ENCODE measurements at regions not wholly inside any gene's neighbourhood (a gene's known extent, or its start where the extent isn't known, plus 50 kb on each side); places are given as distances from the start of the nearest gene placed in this dataset.
"Not testable (repeated sequence)": the region's sequence is repeated elsewhere in the genome, so short reads cannot be mapped to it uniquely, and the experiment has no call there.

GRCh38 chr3:145248928-145249327 is 912.1 kb downstream of the PLOD2 start:
- Histone ChIP-seq H3K36me3 (ENCODE audit: insufficient read depth, low read length) (no peaks in the 10 kb centered on the region), H3K9ac (ENCODE audit: low read length) (no peak overlapping the region), H3K27ac (ENCODE audit: low read length) (no peak overlapping the region), H3K79me2 (ENCODE audit: low read length) (no peaks in the 10 kb centered on the region), H3K9me3 (ENCODE audit: low read length) (peaks cover 16% of the 10 kb centered on the region), H3K9me2 (replicated peaks; ENCODE audit: insufficient read depth, low read length) (no peaks in the 10 kb centered on the region), H3K4me2 (ENCODE audit: low read depth, low read length, poor library complexity, severe bottlenecking) (no peak overlapping the region), H3K4me1 (ENCODE audit: low read length) (no peaks in the 10 kb centered on the region), H4K20me1 (ENCODE audit: insufficient read depth, low read depth, low read length) (no peaks in the 10 kb centered on the region), H2AFZ (ENCODE audit: low read length) (no peak overlapping the region), H3K27me3 (ENCODE audit: low read length) (no peaks in the 10 kb centered on the region), H3K4me3 (ENCODE audit: low read length) (no peak overlapping the region)
- no peak for DNase-seq

DNA sequence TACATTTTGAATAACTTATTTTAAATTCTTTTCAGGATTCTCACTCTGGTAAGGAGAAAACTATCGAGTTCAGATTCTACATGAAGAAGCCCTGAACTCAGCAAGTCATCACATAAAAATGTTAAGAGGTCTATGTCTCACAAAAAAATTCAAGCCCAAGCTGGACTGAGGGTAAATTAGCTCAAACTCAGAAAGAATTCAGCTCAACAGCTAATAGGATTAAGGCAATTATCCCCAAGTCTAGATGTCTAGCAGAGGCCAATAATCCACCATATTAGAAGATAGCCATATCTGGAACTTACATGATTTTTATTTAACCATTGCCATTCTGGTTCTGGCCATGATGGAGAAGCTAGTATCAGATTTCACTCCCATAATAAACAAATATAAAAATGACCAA is 909.7 kb downstream of the PLOD2 start:
- Histone ChIP-seq H3K4me2 (ENCODE audit: low read depth, low read length, poor library complexity, severe bottlenecking) (no peak overlapping the region), H3K9me2 (replicated peaks; ENCODE audit: insufficient read depth, low read length) (no peaks in the 10 kb centered on the region)

DNA sequence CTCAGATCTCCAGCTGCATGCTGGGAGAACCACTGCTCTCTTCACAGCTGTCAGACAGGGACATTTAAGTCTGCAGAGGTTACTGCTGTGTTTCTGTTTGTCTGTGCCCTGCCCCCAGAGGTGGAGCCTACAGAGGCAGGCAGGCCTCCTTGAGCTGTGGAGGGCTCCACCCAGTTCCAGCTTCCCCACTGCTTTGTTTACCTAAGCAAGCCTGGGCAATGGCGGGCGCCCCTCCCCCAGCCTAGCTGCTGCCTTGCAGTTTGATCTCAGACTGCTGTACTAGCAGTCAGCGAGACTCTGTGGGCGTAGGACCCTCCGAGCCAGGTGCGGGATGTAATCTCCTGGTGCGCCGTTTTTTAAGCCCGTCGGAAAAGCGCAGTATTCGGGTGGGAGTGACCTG is 903.0 kb downstream of the PLOD2 start:
- not testable (repeated sequence) for DNase-seq; H3K79me2 ChIP-seq (ENCODE audit: low read length); H3K4me2 ChIP-seq (ENCODE audit: low read depth, low read length, poor library complexity, severe bottlenecking); H3K36me3 ChIP-seq (ENCODE audit: insufficient read depth, low read length); H3K9me2 ChIP-seq (replicated peaks; ENCODE audit: insufficient read depth, low read length); H3K27me3 ChIP-seq (ENCODE audit: low read length); H3K9ac ChIP-seq (ENCODE audit: low read length); H3K4me3 ChIP-seq (ENCODE audit: low read length); H3K4me1 ChIP-seq (ENCODE audit: low read length); H4K20me1 ChIP-seq (ENCODE audit: insufficient read depth, low read depth, low read length); H2AFZ ChIP-seq (ENCODE audit: low read length); H3K27ac ChIP-seq (ENCODE audit: low read length); H3K9me3 ChIP-seq (ENCODE audit: low read length)

More for the DNA sequence above, 909.7 kb downstream of the PLOD2 start:
- Histone ChIP-seq H3K4me1 (ENCODE audit: low read length) (no peaks in the 10 kb centered on the region), H3K27ac (ENCODE audit: low read length) (no peak overlapping the region), H3K79me2 (ENCODE audit: low read length) (no peaks in the 10 kb centered on the region), H2AFZ (ENCODE audit: low read length) (no peak overlapping the region), H4K20me1 (ENCODE audit: insufficient read depth, low read depth, low read length) (no peaks in the 10 kb centered on the region), H3K4me3 (ENCODE audit: low read length) (no peak overlapping the region), H3K27me3 (ENCODE audit: low read length) (no peaks in the 10 kb centered on the region), H3K9me3 (ENCODE audit: low read length) (peaks cover 6% of the 10 kb centered on the region), H3K9ac (ENCODE audit: low read length) (no peak overlapping the region), H3K36me3 (ENCODE audit: insufficient read depth, low read length) (no peaks in the 10 kb centered on the region)
- no peak for DNase-seq

DNA sequence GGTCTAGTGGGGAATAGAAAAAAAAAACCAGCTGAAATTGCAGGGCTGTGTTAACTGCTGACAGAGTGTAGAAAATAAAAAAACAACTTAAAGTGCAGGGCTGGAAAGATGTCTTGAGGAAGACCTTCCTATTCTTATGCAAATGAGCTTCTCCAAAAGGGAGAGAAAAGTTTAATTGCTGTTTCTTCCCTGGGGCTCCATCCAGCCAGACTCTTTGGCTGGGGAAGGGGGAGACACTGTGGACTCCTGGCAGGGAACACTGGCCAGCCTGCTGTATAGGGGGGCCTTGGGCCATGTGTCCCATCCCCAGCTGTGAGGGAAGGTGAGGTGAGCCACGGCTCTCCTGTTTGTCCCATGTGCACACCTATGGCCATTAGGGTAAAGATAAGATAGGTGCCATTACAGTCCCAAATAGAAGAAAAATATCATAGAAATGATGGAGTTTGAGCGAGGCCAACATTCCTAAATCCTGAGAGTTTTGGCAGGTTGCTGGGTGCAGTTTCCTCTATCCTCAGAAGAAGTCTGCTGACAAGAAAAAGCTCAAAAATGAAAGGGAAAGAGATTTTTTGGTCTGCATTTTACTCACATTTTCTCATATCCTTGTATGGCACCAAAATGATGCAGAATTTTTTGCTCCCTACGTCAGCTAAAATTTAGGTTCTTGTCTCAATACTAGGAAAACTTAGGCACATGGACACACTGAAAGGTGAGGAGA is 901.7 kb downstream of the PLOD2 start:
- H3K79me2 ChIP-seq (ENCODE audit: low read length), result no peaks in the 10 kb centered on the region
- H3K4me2 ChIP-seq (ENCODE audit: low read depth, low read length, poor library complexity, severe bottlenecking), result no peak overlapping the region
- no peak overlapping the region for H3K4me3 ChIP-seq (ENCODE audit: low read length)
- no peaks in the 10 kb centered on the region for H3K27me3 ChIP-seq (ENCODE audit: low read length)
- H3K4me1 ChIP-seq (ENCODE audit: low read length), result no peaks in the 10 kb centered on the region
- H2AFZ ChIP-seq (ENCODE audit: low read length), result no peak overlapping the region
- H3K27ac ChIP-seq (ENCODE audit: low read length), result no peak overlapping the region
- peaks cover 8% of the 10 kb centered on the region for H3K9me3 ChIP-seq (ENCODE audit: low read length)
- H4K20me1 ChIP-seq (ENCODE audit: insufficient read depth, low read depth, low read length), result no peaks in the 10 kb centered on the region
- DNase-seq, result no peak
- H3K9me2 ChIP-seq (replicated peaks; ENCODE audit: insufficient read depth, low read length), result no peaks in the 10 kb centered on the region
- H3K36me3 ChIP-seq (ENCODE audit: insufficient read depth, low read length), result no peaks in the 10 kb centered on the region
- no peak overlapping the region for H3K9ac ChIP-seq (ENCODE audit: low read length)

DNA sequence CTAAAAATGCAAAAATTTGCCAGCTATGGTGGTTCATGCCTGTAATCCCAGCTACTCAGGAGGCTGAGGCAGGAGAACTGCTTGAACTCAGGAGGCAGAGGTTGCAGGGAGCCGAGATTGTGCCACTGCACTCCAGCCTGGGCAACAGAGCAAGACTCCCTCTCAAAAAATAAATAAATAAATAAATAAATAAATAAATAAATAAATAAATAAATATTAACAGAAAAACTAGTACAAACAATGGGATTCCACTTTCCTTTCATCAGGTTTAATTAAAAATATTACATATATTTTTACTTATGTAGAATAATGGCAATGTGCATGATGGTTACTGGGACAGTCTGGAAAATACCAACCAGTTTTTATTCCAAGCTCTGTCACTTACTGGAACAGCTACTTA is 897.5 kb downstream of the PLOD2 start:
- not testable (repeated sequence) for H2AFZ ChIP-seq (ENCODE audit: low read length); H3K36me3 ChIP-seq (ENCODE audit: insufficient read depth, low read length); H3K4me1 ChIP-seq (ENCODE audit: low read length); H3K4me2 ChIP-seq (ENCODE audit: low read depth, low read length, poor library complexity, severe bottlenecking); H3K27me3 ChIP-seq (ENCODE audit: low read length); H3K9ac ChIP-seq (ENCODE audit: low read length); H3K4me3 ChIP-seq (ENCODE audit: low read length); H3K27ac ChIP-seq (ENCODE audit: low read length); H3K9me2 ChIP-seq (replicated peaks; ENCODE audit: insufficient read depth, low read length); DNase-seq; H3K79me2 ChIP-seq (ENCODE audit: low read length); H4K20me1 ChIP-seq (ENCODE audit: insufficient read depth, low read depth, low read length)
- H3K9me3 ChIP-seq (ENCODE audit: low read length), result peaks cover 13% of the 10 kb centered on the region

- H4K20me1 ChIP-seq (ENCODE audit: insufficient read depth, low read depth, low read length), result no peaks in the 10 kb centered on the region
- no peak overlapping the region for H3K4me3 ChIP-seq (ENCODE audit: low read length)
- no peaks in the 10 kb centered on the region for H3K4me1 ChIP-seq (ENCODE audit: low read length)
- H3K4me2 ChIP-seq (ENCODE audit: low read depth, low read length, poor library complexity, severe bottlenecking), result no peak overlapping the region
- H3K9ac ChIP-seq (ENCODE audit: low read length), result no peak overlapping the region
- H3K27ac ChIP-seq (ENCODE audit: low read length), result no peak overlapping the region
- DNase-seq, result no peak
- H3K27me3 ChIP-seq (ENCODE audit: low read length), result no peaks in the 10 kb centered on the region
- H3K36me3 ChIP-seq (ENCODE audit: insufficient read depth, low read length), result no peaks in the 10 kb centered on the region
- H3K9me3 ChIP-seq (ENCODE audit: low read length), result peaks cover 9% of the 10 kb centered on the region
- H3K79me2 ChIP-seq (ENCODE audit: low read length), result no peaks in the 10 kb centered on the region
- H3K9me2 ChIP-seq (replicated peaks; ENCODE audit: insufficient read depth, low read length), result no peaks in the 10 kb centered on the region
- no peak overlapping the region for H2AFZ ChIP-seq (ENCODE audit: low read length)
Observed at GRCh38 chr3:145266368-145266767, 894.6 kb downstream of the PLOD2 start.

DNA sequence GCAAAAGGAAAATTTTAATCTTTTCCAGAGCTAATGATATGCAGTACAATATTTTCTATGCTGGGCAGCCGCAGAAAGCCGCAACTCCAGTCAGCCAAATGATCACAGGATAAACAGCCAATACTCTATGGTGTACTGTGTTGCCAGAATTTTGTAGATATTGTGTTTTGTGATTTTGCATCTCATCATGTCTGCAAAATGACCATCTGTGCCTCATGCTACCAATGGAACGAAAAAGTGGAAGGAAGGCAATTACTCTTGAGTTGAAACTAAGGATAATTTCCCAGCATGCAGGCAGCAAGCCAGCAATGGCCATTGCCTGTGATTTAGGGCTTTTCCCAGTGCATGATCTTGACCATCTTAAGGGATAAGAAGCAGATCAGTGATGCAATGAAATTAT is 891.9 kb downstream of the PLOD2 start:
- H3K27ac ChIP-seq (ENCODE audit: low read length), result no peak overlapping the region
- H4K20me1 ChIP-seq (ENCODE audit: insufficient read depth, low read depth, low read length), result no peaks in the 10 kb centered on the region
- DNase-seq, result no peak
- H2AFZ ChIP-seq (ENCODE audit: low read length), result no peak overlapping the region
- no peaks in the 10 kb centered on the region for H3K79me2 ChIP-seq (ENCODE audit: low read length)
- no peak overlapping the region for H3K4me2 ChIP-seq (ENCODE audit: low read depth, low read length, poor library complexity, severe bottlenecking)
- no peaks in the 10 kb centered on the region for H3K36me3 ChIP-seq (ENCODE audit: insufficient read depth, low read length)
- H3K9me3 ChIP-seq (ENCODE audit: low read length), result peaks cover 8% of the 10 kb centered on the region
- H3K9me2 ChIP-seq (replicated peaks; ENCODE audit: insufficient read depth, low read length), result no peaks in the 10 kb centered on the region
- H3K27me3 ChIP-seq (ENCODE audit: low read length), result no peaks in the 10 kb centered on the region
- H3K4me1 ChIP-seq (ENCODE audit: low read length), result no peaks in the 10 kb centered on the region
- H3K9ac ChIP-seq (ENCODE audit: low read length), result no peak overlapping the region
- H3K4me3 ChIP-seq (ENCODE audit: low read length), result no peak overlapping the region

DNA sequence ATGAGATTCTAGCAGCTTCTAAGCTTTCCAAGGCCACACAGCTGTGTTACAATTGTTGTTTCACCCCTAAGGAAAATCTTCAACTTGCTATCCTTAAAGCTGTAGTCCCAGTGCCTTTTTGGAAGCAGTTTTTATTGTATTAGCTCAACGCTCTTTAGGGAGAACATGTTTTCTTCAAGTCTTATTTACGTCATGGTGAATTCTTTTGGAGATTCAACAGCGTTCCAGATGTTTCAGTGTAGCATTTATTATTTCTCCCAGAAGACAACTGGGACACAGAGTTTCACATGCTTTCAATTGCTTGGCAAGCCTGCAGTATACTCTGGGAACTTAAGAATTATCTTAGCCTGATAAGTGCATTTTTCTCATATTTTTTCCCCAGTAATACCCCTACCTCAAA is 888.3 kb downstream of the PLOD2 start:
- DNase-seq, result no peak
- Histone ChIP-seq H3K27ac (ENCODE audit: low read length) (no peak overlapping the region), H3K4me2 (ENCODE audit: low read depth, low read length, poor library complexity, severe bottlenecking) (no peak overlapping the region), H3K4me3 (ENCODE audit: low read length) (no peak overlapping the region), H3K9me2 (replicated peaks; ENCODE audit: insufficient read depth, low read length) (no peaks in the 10 kb centered on the region), H3K9me3 (ENCODE audit: low read length) (peaks cover 13% of the 10 kb centered on the region), H4K20me1 (ENCODE audit: insufficient read depth, low read depth, low read length) (no peaks in the 10 kb centered on the region), H3K79me2 (ENCODE audit: low read length) (no peaks in the 10 kb centered on the region), H3K4me1 (ENCODE audit: low read length) (no peaks in the 10 kb centered on the region), H3K27me3 (ENCODE audit: low read length) (no peaks in the 10 kb centered on the region), H2AFZ (ENCODE audit: low read length) (no peak overlapping the region), H3K36me3 (ENCODE audit: insufficient read depth, low read length) (no peaks in the 10 kb centered on the region), H3K9ac (ENCODE audit: low read length) (no peak overlapping the region)

DNA sequence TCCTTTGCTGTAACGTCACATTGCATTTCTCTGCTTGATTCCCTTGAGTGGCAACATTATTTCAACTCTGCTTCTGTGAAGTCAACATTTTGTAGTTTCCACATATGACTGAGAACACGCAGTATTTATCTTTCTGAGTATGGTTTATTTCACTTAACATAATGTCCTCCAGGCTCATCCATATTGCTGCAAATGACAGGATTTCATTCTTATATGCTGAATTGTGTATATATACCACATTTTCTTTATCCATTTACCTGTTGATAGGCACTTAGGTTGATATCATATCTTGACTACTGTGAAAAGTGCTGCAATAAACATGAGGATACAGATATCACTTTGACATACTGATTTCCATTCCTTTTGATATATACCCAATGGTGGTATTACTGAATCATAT is 878.5 kb downstream of the PLOD2 start:
- Histone ChIP-seq H3K4me1 (ENCODE audit: low read length) (no peaks in the 10 kb centered on the region), H3K9ac (ENCODE audit: low read length) (no peak overlapping the region), H2AFZ (ENCODE audit: low read length) (no peak overlapping the region), H3K27me3 (ENCODE audit: low read length) (no peaks in the 10 kb centered on the region), H3K9me2 (replicated peaks; ENCODE audit: insufficient read depth, low read length) (no peaks in the 10 kb centered on the region), H3K79me2 (ENCODE audit: low read length) (no peaks in the 10 kb centered on the region), H3K36me3 (ENCODE audit: insufficient read depth, low read length) (no peaks in the 10 kb centered on the region), H3K27ac (ENCODE audit: low read length) (no peak overlapping the region), H3K9me3 (ENCODE audit: low read length) (peaks cover 30% of the 10 kb centered on the region), H4K20me1 (ENCODE audit: insufficient read depth, low read depth, low read length) (no peaks in the 10 kb centered on the region), H3K4me2 (ENCODE audit: low read depth, low read length, poor library complexity, severe bottlenecking) (no peak overlapping the region), H3K4me3 (ENCODE audit: low read length) (no peak overlapping the region)
- no peak for DNase-seq

Data from Karpas-422 (cell line).